Activated naive CD8-positive, alpha-beta T cell treated with anti-CD3 and anti-CD28 coated beads, Interleukin-2, amount 10 ng/mL, durations not matched to agents 7 days and 5 days (primary cell): ENCODE measurements at regions not wholly inside any gene's neighbourhood (a gene's known extent, or its start where the extent isn't known, plus 50 kb on each side); places are given as distances from the start of the nearest gene placed in this dataset.
A peak's percentile ranks its signal among the peaks of the same experiment; 100 is the strongest.
"Not testable (repeated sequence)": the region's sequence is repeated elsewhere in the genome, so short reads cannot be mapped to it uniquely, and the experiment has no call there.

ENCODE experiments used
- ATAC-seq: fragments of 150-1000 bp; cut with Tn5 transposase; one replicate; pipeline ENCODE4 v1.10.0; 2021; ENCODE audit warnings: low read depth, moderate library complexity
- POLR2A ChIA-PET: fragments of 350-600 bp; sonication (Branson Sonifier 250); formaldehyde crosslinking; loops from one replicate; lab custom pipeline; 2021; ENCODE audit warnings: antibody characterized with exemption; lab: Charles Lee
- DNase-seq: peaks from one replicate; pipeline ENCODE4 v3.0.0; 2021
- H3K27ac Mint-ChIP-seq: one replicate; pipeline ENCODE4 v1.8.0; 2022; ENCODE audit warnings: mild to moderate bottlenecking, mixed read lengths
- H3K27me3 Mint-ChIP-seq: one replicate; pipeline ENCODE4 v1.8.0; 2022; ENCODE audit warnings: mild to moderate bottlenecking, moderate library complexity, mixed read lengths
- H3K36me3 Mint-ChIP-seq: one replicate; pipeline ENCODE4 v1.8.0; 2021; ENCODE audit warnings: mild to moderate bottlenecking, mixed read lengths
- H3K4me1 Mint-ChIP-seq: one replicate; pipeline ENCODE4 v1.8.0; 2021; ENCODE audit warnings: mixed read lengths
- H3K4me3 Mint-ChIP-seq: one replicate; pipeline ENCODE4 v1.8.0; 2022; ENCODE audit warnings: mild to moderate bottlenecking, moderate library complexity, mixed read lengths
- H3K9me3 Mint-ChIP-seq: one replicate; pipeline ENCODE4 v1.8.0; 2021; ENCODE audit warnings: mixed read lengths

DNA sequence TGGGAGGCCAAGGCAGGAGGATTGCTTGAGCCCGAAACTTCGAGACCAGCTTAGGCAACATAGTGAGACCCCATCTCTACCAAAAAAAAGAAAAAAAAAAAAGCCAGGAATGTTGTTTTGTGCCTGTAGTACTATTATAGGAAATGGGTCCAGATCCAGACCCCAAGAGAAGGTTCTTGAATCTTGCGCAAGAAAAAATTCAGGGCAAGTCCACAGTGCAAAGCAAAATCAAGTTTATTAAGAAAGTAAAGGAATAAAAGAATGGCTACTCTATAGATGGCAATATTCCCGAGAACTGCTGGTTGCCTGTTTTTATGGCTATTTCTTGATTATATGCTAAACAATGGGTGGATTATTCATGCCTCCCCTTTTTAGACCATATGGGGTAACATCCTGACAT, 51.2 kb upstream of the RDX start:
- H3K4me3 Mint-ChIP-seq = no peak overlapping the region
- H3K9me3 Mint-ChIP-seq = peaks cover 12% of the 10 kb centered on the region
- H3K27me3 Mint-ChIP-seq = no peaks in the 10 kb centered on the region
- peaks cover 14% of the 10 kb centered on the region for H3K36me3 Mint-ChIP-seq
- no peak for ATAC-seq
- H3K27ac Mint-ChIP-seq = no peak overlapping the region
- no peak for DNase-seq
- peaks cover 37% of the 10 kb centered on the region for H3K4me1 Mint-ChIP-seq
- POLR2A ChIA-PET = no interaction called here

DNA sequence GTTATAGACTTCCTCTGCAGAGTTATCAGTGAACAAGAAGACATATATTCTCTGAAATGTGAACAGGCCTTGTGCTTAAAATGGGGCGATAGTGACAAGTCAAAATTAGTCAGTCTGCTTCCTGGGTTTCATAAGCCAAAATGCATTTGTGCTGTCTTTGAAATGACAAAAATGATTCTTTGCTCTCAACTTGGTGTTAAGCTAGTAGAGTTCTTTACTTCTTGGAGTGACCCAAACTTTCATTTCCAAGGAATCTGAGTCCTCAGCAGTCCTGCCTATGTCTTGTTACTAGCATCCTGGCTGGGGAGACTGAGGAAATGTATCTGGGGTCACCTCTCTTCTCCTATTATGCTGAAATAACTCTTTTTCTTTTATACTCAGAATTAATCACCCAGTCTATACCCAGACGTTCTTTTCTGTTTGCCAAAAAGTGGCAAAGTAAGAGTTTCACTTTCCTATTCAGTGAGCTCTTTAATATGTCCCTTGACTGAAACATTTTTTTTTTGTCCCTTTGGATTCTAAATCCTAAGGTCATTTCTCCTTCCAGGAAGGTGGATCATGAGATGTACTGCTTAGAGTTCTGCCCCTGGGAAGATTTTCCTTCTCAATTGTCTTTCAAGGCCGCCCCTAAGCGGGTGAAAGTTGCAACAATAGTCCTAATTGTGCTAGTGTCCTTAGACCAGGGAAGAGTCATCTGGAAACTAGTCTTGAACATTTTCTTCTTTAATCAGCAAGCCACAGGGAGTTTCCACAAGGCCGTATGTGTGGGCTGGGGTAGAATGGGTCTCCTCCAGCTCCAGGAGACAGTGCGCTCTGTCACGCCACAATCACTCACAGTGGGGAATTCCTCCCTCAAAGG, 53.0 kb upstream of the RDX start:
- Mint-ChIP-seq H3K9me3 (peaks cover 3% of the 10 kb centered on the region), H3K4me1 (peaks cover 37% of the 10 kb centered on the region), H3K27me3 (no peaks in the 10 kb centered on the region), H3K4me3 (peak overlapping the region; percentile 64), H3K36me3 (peaks cover 7% of the 10 kb centered on the region), H3K27ac (peak overlapping the region; percentile 94)
- peak; percentile 37 for DNase-seq
- POLR2A ChIA-PET = interaction anchor here (1.6 kb wide), 1 partner anchor 53 kb away, joined by 6 read pairs; the partner anchor contains the start of gene RDX
- ATAC-seq = peak; percentile 65

DNA sequence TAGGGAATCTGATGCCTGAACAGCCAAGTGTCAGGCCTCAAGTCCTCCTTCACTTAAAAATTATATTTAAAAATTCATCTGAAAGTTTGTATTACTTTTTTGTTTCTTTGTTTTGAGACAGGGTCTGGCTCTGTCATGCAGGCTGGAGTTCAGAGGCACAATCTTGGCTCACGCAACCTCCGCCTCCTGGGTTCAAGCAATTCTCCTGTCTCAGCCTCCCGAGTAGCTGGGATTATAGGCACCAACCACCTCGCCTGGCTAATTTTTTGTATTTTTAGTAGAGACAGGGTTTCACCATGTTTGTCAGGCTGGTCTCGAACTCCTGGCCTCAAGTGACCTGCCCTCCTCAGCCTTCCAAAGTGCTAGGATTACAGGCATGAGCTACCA, 53.6 kb upstream of the RDX start:
- H3K4me3 Mint-ChIP-seq = not testable (repeated sequence)

DNA sequence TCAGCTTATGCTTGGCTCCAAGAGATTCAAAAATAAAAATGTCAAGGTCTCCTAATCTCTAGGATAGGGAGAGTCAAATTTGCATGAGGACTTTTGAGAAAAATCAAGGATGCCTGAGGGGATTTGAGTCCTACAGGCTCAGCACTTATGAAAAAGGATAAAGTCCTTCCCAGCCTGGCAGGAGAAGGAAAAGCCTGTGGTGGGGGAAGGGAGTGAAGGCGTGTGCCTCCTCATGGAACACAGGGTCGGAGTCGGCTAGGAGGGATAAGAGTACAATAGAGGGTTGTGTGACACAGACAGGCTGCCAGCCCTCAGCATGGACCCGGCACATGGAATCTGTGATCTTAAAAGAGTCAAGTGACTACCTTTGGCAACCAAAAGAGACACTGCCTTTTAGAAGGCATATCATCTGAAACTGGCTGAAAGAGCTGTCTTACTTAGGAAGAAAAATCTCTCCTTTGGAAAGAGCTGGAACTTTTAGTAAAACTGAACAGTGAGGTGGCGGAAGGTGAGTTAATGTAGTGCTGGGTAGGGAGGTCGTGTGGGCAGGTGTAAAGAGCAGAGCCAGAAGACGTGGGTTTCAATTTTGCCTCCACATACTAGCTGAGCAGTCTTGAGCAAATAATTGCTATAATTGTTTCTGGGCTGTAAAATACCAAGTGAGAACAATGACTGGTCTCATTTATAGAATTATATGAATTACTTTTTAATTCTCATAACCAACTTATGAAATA, 58.8 kb upstream of the RDX start:
- no peaks in the 10 kb centered on the region for H3K9me3 Mint-ChIP-seq
- H3K27ac Mint-ChIP-seq = no peak overlapping the region
- peaks cover 3% of the 10 kb centered on the region for H3K4me1 Mint-ChIP-seq
- H3K27me3 Mint-ChIP-seq = no peaks in the 10 kb centered on the region
- no peak for DNase-seq
- no peak for ATAC-seq
- peaks cover 2% of the 10 kb centered on the region for H3K36me3 Mint-ChIP-seq
- POLR2A ChIA-PET = no interaction called here
- H3K4me3 Mint-ChIP-seq = no peak overlapping the region

More for the DNA sequence above, 53.6 kb upstream of the RDX start:
- not testable (repeated sequence) for H3K9me3 Mint-ChIP-seq, H3K27me3 Mint-ChIP-seq, DNase-seq, H3K36me3 Mint-ChIP-seq, H3K27ac Mint-ChIP-seq, ATAC-seq
- POLR2A ChIA-PET = interaction anchor here (1.6 kb wide), 1 partner anchor 54 kb away, joined by 6 read pairs; the partner anchor contains the start of gene RDX
- H3K4me1 Mint-ChIP-seq = peaks cover 35% of the 10 kb centered on the region

DNA sequence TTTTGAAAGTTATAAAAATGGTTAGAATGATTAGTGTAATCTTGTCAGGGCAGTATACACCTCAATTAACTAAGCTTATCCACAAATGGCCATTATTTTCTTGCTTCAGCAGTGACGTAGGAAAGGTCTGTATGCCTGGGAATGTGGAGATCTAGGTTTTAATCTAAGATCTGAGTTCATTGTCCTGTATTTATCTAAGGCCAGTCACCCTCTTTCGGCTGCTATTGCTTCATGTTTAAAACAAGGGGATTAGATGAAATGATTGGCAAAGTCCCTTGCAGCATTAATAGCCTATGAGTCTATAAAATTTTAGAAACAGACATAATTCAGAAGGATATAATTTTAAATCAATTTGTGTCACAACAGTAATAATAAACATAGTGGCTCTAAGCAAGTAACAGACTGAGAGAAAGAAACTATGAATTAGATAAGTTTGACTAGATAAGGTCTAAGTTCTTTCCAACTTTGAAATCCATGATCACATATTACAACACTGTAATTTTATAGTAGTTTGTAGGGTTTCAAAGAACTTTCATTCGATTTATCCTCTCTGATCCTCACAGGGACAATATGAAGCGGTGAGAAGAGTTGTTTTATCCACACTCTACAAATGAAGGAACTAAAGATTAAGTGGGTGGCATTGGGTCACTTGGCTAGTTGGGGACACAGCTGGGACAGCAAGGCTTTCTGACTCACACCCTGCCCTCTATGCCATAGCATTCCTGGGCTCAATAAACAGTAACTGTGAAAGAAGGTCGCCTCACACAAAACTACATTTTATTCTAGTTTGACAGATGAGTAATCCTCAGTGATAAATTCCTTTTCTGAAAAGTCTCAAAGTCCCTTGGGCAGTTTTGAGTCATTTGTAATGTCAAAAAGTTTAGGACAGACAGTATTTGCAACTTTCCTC, 60.6 kb upstream of the RDX start:
- ATAC-seq = no peak

DNA sequence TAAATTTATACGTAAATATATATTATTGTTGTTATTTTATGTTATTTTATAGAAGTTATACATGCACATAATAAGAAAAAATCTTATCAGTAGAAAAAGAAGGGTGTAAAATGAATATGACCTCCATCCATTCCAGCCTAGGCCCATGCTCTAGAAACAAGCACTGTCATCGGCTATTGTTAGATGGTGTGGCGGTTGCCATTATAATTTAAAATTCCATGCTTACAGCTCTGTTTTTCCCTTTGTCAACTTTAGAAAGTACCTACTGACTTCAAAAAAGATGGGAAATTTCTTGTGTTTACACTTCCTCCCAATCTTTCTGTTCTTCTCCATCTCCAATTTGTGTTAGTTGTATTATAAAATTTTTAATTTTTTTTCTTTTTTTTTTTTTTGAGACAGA, 61.9 kb upstream of the RDX start:
- Mint-ChIP-seq H3K27ac (no peak overlapping the region), H3K9me3 (no peaks in the 10 kb centered on the region), H3K4me3 (no peak overlapping the region), H3K27me3 (no peaks in the 10 kb centered on the region), H3K36me3 (peaks cover 2% of the 10 kb centered on the region), H3K4me1 (peaks cover 10% of the 10 kb centered on the region)
- no peak for DNase-seq
- ATAC-seq = no peak
- POLR2A ChIA-PET = no interaction called here

More for the DNA sequence above, 60.6 kb upstream of the RDX start:
- Mint-ChIP-seq H3K27me3 (no peaks in the 10 kb centered on the region), H3K4me3 (no peak overlapping the region), H3K36me3 (peaks cover 2% of the 10 kb centered on the region), H3K27ac (no peak overlapping the region), H3K9me3 (no peaks in the 10 kb centered on the region), H3K4me1 (peaks cover 3% of the 10 kb centered on the region)
- DNase-seq = no peak
- POLR2A ChIA-PET = no interaction called here

DNA sequence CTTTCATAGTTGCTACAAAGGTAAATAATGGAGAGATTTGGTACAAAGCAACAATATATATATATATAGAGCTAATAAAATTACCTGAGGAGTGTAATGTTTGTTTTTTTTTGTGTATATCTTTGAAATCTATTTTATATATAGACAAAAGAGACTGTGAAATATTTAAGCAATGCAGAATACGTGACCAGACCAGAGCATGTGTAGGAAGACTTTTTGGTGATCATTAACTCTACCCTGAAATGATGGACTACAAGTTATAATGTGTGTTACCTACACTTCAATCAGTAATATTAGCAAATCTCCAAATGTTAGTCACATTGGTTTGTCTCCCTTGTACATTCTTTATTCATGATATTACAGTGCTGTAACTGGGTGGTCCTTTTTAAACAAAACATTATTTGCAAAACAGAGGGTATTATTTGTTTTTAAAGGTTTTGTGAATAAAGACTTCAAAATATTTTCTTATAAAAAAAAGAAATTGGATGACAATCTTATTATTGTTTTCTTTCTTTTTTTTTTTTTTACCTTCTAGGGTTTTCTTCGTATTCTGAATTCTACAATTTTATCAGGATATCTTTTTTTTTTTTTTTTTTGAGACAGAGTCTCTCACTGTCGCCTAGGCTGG, 64.5 kb upstream of the RDX start:
- H3K27ac Mint-ChIP-seq, H3K9me3 Mint-ChIP-seq, POLR2A ChIA-PET: not testable (repeated sequence)

DNA sequence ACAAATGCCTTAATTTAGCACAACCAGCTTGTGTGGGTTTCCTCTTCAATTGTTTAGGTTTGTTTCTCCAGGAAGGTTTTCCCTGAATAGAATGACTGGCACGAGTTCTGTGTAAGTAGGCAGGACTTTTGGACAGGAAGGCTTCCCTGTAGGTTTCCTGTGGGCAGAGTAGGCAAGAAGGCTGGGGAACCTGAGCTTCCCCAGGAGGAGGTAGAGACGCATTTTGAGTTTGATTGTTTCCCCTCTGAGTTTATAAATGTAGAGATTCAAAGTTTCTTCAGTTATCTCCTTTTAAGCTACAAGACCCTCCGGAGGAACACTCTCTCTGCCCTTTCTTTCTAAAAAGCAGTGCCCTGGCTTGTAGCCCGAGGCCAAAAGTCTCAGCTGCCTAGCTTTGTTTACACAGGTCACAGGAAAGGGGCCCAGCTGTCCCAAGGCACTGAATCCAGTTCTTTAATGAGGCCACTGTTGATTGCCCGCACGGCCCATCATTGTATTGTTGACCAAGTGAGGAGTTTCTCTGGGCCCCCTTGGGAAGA, 66.6 kb upstream of the RDX start:
- Mint-ChIP-seq H3K27me3 (no peaks in the 10 kb centered on the region), H3K4me3 (peak overlapping the region; percentile 10), H3K9me3 (no peaks in the 10 kb centered on the region), H3K4me1 (peaks cover 10% of the 10 kb centered on the region), H3K36me3 (peaks cover 2% of the 10 kb centered on the region), H3K27ac (peak overlapping the region; percentile 10)
- ATAC-seq (no peak), DNase-seq (no peak)
- POLR2A ChIA-PET = no interaction called here

More for the DNA sequence above, 64.5 kb upstream of the RDX start:
- not testable (repeated sequence) for H3K4me1 Mint-ChIP-seq, DNase-seq, H3K27me3 Mint-ChIP-seq, H3K36me3 Mint-ChIP-seq, ATAC-seq, H3K4me3 Mint-ChIP-seq

DNA sequence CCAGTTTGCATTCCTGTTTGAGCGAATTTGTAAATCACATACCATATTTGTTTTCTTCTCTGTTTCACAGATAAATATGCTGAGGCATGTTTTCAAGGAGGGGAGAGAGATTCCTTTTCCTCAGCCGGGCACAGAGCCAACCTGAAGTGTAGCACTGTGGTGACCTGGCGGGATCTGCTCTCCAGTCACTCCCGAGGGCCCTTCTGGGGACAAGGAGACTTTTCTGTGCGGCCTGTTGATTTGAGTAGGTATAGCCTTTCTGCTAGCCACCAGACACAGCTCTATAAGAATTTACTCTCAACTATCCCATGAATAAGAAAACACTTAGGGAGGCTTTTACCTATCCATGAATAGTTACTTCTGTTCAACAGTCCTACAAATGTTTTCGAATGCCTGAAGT, 63.5 kb upstream of the FDX1 start:
- Mint-ChIP-seq H3K36me3 (no peaks in the 10 kb centered on the region), H3K27ac (no peak overlapping the region), H3K4me1 (peaks cover 10% of the 10 kb centered on the region), H3K9me3 (no peaks in the 10 kb centered on the region), H3K27me3 (no peaks in the 10 kb centered on the region), H3K4me3 (no peak overlapping the region)
- DNase-seq (no peak), ATAC-seq (no peak)
- POLR2A ChIA-PET = no interaction called here

DNA sequence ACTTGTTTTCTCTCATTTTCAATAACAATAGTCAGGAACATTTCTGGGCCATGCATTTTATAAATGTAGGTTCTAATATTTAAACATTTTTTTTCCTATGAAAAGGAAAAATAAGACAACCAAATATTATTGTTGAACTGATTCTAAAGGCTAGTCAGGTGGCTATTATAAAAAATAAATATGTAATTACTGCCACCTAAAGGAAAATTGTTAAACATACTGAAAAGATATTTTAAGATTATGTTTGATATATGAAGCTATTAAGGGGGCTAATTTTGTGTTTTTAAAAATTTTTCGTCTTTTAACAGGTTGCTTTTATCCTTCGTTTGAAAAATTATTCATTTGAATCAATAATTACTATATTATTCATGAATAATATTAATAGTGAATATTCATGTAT, 62.2 kb upstream of the FDX1 start:
- POLR2A ChIA-PET = interaction anchor here (0.6 kb wide), 1 partner anchor 942 kb away, joined by 4 read pairs; no protein-coding TSS in a partner anchor
- ATAC-seq (no peak), DNase-seq (no peak)
- no peaks in the 10 kb centered on the region for H3K27me3 Mint-ChIP-seq
- H3K27ac Mint-ChIP-seq = no peak overlapping the region
- H3K36me3 Mint-ChIP-seq = no peaks in the 10 kb centered on the region
- H3K4me3 Mint-ChIP-seq = no peak overlapping the region
- H3K9me3 Mint-ChIP-seq = no peaks in the 10 kb centered on the region
- H3K4me1 Mint-ChIP-seq = peaks cover 10% of the 10 kb centered on the region

DNA sequence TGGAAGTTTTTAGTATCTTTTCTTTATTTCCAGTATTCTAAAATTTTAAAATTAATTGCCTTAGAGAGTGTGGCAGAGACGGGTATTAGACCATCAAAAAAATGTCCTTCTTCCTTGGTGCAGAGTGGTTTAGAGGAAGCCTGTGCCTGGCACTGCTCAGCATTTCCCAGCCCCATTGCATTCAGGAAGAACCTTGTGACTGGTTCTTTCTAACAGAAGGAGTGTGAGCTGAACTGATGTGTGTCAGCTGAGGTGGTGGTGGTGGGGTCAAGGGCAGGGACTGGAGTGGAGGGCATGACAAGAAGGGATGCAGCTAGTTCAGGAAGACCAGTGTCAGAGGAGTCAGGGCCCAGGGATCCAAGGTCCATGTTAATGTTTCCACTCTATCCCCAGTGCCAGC, 58.7 kb upstream of the FDX1 start:
- ATAC-seq (no peak), DNase-seq (no peak)
- Mint-ChIP-seq H3K27ac (no peak overlapping the region), H3K4me3 (no peak overlapping the region), H3K27me3 (no peaks in the 10 kb centered on the region), H3K36me3 (no peaks in the 10 kb centered on the region), H3K9me3 (no peaks in the 10 kb centered on the region), H3K4me1 (no peaks in the 10 kb centered on the region)
- POLR2A ChIA-PET = no interaction called here

DNA sequence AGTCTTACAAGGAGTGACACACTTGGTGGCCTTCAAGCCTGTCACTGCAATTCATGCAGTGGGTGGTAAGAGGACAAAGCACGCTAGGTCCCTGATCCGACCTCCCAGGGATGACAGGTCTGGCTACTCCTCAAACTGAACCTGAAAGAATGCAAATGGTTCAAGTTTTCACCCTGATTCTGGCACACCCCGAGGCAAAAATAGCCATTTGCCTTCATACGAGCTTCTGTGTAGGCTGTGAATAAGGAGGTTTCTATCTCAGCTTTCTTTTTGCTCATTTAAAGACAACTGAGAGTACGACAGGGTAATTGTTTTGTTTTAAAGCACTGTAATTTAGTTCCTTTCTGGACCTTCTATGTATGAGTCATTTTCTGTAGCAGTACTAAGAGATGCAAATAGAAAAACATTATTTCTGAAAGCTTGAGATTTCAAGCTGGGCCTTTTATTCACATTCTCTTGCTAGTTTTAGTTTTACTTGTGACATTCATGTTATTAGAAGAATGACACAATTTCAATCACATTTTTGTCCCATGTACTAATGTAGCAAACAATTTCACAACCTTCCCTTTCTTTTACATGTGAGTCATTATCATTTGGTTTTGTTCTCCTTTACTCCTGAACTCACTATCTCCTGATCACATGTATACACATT, 56.6 kb upstream of the FDX1 start:
- Mint-ChIP-seq H3K4me1 (peaks cover 5% of the 10 kb centered on the region), H3K9me3 (no peaks in the 10 kb centered on the region), H3K4me3 (no peak overlapping the region), H3K36me3 (no peaks in the 10 kb centered on the region), H3K27me3 (no peaks in the 10 kb centered on the region), H3K27ac (no peak overlapping the region)
- ATAC-seq = no peak
- no peak for DNase-seq
- POLR2A ChIA-PET = no interaction called here
